OCI-LY3 (cell line): ENCODE measurements at regions not wholly inside any gene's neighbourhood (a gene's known extent, or its start where the extent isn't known, plus 50 kb on each side); places are given as distances from the start of the nearest gene placed in this dataset.

Experiments
- CTCF ChIP-seq: fragments of 200-600, 300-600 bp; sonication (generic); IDR thresholded peaks from 2 replicates; pipeline ENCODE4 v1.5.1; 2014; ENCODE audit warnings: antibody characterized with exemption, low read length, low read depth
- EZH2phosphoT487 ChIP-seq: fragments of 200-600 bp; shearing (Covaris generic); IDR thresholded peaks from 2 replicates; pipeline ENCODE4 v1.6.1; 2018; ENCODE audit warnings: antibody characterized with exemption, mixed run types, low read depth

DNA sequence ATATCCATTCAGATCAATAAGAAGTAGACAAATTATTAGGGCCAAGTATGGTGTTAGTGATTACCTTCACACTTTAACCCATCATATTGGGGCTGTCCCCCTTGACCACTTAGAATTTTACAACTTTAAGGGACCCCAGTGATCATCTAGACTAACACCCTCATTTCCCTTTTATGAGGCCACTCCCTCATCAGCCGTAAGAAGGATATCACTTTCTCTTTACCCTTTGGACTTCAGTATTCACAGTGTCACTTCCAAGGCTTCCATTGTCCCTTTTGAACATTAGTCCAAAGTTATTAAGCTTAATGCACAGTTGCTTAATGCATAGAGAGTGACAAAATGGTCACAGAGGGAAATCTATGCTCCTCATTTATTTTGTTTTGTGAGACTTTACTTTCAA is 172.4 kb upstream of the MPPED2 start:
- TF ChIP-seq CTCF (no peak), EZH2phosphoT487 (no peak)
